HG03139 (cell line): ENCODE measurements at regions not wholly inside any gene's neighbourhood (a gene's known extent, or its start where the extent isn't known, plus 50 kb on each side); places are given as distances from the start of the nearest gene placed in this dataset.

Experiments used
- ATAC-seq: cut with Tn5 transposase; IDR thresholded peaks from one replicate; pipeline ENCODE4 v1.9.1; 2021; ENCODE audit not compliant: unreplicated experiment

DNA sequence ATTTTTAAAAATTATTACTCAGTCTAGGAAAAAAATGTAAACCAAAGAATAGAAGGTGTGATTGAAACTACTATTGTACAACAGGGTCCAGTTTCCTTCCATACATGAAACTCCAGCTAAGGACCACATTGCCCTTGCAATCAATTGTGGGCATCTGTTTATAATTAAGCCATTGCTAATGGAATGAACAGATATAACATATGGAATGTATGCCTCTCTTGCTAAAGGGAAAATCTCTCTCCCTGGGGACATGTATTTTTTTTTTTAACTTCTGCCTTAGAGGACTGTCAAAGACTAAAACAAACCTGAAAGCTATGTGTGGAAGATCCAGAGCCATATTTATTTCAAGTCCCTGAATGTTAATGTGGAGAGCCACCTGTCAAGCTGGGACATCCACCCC, 336.8 kb upstream of the MANEA start:
- no peak for ATAC-seq

DNA sequence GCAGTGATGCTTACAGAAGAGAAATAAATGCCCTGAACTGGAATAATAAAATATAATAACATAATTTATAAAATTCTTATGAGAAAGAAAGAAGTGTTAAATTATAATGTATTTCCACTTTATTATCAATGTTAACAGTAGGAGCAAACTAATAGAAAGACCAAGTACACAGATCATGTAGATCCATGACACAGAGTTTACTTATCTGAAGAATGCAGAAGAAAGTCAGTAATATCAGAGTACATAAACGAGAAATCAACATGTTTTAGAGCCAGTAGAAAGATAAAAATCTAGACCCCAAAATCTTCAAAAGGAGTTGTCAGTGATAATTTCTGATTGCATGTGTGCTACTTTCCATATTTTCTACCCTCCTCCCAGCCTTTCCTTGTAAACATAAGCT, 334.8 kb upstream of the MANEA start:
- no peak for ATAC-seq

DNA sequence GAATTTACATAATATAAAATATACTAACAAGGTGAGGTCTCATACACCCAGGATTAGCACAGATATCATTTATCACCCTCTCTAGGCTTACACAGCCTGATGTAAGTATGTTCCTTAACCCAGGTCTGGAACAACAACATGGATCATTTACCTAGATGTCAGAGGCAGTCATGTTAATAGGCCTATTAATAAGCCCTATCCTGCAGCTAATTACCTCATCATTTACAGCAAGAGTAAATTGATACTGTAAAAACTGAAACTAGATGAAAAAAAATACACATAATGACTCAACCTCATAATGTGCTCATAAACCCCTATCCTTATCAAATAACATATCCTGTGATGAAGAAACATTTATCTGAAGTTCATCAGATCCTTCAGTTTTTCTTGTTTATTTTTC, 334.3 kb upstream of the MANEA start:
- ATAC-seq = no peak

DNA sequence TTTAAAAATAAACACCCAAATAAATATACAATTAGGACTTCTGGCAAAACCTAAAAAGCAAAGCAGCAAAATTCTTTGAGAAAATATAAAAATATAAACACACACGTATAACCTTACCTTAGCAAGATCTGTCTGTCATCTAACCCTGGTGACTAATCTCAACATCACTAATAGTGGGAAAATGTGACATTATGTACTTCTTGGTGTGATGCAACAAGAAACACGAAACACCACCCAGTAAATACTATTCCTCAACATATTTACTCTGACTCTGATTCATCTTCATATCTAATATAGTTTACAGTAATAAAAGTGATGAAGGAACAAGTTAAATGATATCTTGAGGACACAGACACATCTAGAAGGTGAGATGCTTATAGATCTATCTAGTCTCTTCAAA, 332.6 kb upstream of the MANEA start:
- ATAC-seq = no peak

DNA sequence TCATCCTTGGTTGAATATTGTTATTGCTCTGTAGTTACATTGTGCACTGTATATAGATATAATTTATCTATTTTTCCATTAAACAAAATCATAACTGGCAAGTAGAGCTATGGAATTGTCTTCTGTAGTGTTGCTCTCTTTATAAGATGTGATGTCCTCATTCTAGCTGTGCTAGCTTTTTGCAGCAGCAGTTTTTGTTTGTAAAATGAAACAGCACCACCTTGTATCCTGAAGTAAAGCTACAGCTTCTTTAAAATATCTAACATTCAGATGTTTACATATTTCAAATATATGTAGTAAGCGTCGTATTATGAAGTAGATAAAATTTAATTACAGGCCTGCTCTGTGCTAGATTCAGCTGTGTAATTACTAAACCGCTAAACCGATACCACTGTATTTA, 328.8 kb upstream of the MANEA start:
- ATAC-seq = no peak

DNA sequence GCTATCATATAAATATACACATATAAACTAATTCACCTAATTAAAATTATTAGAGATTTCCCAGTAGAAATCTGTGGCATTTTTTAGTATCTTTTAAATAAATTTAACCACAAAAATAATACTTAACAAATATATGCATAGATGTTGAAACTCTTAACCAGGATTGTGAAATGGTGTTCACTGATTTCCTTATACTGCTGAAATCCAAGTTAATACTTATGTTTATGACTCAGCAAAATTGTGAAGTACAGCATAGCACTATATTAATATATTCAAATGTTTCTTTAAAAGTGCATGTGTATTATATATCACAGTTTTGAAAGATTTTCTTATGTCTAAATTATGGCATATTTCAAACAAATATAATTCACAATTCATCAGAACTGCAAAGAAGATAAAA, 328.2 kb upstream of the MANEA start:
- ATAC-seq = no peak

DNA sequence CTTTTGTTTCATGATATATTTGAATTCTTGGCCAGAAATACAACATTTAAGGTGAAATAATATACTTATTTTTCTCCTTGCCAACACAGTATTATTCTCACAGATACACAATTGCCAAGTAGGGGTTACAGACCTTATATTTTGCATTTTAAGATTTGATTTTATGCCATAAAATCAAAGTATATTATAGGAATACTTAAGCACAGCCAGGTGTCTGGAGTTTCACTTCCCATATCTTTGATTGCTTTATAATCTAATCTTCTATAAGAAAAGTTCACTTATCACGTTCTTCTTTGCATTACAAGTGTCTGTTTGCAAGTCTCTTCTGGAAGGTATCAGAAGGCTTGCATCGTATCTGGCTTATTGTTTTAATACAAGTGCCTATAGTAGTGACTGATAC, 327.7 kb upstream of the MANEA start:
- no peak for ATAC-seq

DNA sequence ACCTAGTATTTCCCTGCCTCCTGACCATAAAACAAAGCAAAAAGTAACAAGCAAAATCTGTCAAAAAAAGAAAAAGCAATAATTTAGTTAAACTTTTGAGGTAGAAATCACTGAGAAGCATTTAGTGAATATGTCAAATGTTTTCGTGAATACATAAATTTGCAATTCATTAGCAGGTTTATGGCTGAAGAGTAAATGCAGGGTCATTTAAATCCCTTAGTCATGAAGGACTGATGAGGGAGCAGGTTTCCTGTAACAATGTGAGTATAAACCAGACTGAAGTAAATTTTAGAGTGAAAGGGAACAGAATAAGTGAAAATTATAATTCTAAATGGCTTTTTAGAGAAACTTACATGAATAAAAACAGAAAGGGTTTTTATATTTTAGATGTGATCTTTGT, 313.5 kb upstream of the MANEA start:
- no peak for ATAC-seq

DNA sequence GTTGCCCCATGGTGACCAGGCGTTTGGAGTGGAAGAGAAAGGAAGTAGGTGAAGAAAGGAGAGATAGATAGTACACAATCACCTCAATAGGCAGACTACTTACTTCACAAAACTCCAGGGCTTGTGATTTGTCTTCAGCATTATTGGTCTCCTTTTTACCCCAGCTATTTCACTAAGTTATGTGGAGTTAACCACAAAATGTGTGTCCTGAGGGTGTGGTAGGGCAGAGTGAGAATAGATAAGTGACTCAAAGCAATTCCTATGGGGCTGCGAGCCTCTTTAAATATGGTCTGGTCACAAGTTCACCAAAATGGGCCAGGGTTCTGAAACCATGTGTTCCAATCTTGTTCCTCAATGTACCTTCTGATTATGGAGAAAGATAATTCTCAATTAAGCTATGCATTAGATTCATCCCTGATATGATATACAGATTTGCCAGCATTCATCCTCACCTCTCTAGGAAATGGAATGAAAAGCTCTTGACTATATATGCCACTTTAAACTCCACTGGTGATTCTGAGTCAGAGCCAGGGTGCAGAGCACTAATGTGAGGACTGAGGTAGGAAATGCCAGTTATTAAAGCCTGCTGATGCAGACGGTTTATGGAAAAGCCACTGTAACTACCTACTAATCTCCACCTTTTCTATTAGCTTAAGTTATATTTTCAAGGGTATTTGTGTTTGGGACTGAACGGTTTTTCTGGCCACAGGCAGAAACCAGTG, 310.6 kb upstream of the MANEA start:
- no peak for ATAC-seq

DNA sequence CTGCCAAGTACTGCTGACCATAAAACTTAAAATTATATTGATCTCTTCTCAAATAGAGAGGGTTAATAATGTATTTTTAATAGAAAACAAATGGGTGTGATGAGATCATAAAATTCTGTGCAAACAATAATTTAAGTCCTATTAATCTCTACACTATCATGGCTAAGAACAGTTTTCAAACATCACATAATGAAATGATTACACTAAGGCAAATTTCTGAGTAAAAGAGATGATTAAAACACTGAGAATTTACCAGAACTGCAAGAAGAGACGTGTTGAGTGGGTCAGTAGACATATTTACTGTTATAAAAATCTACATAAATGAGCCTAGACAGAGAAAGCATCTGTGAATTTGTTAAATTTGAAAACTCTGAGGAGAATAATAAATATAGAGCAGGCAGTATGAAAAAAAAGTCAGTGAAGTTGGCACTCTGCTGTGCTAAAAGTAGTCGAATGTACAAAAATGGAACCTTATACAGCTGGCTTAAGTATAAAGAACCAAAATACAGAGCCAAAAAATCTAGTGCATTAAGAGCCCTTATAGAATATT, 302.6 kb upstream of the MANEA start:
- no peak for ATAC-seq

DNA sequence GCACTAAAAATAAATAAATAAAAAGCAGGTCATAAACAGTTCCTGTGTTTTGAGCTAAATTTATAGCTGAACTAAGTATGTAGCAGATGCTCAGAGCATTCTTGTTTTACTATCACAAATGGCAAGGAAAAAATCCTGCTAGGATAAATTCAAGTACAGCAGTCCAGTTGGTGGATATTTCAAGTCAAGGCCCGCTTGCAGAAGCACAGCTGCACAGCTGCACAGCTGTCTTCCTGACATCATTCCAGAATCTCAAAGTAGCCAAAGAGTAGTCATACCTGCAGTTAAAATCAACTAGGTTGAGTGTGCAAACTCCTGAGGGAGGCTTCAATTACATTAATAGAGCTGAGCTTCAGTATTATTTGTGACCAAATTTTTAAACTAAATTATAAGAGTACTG, 297.7 kb upstream of the MANEA start:
- ATAC-seq = no peak

DNA sequence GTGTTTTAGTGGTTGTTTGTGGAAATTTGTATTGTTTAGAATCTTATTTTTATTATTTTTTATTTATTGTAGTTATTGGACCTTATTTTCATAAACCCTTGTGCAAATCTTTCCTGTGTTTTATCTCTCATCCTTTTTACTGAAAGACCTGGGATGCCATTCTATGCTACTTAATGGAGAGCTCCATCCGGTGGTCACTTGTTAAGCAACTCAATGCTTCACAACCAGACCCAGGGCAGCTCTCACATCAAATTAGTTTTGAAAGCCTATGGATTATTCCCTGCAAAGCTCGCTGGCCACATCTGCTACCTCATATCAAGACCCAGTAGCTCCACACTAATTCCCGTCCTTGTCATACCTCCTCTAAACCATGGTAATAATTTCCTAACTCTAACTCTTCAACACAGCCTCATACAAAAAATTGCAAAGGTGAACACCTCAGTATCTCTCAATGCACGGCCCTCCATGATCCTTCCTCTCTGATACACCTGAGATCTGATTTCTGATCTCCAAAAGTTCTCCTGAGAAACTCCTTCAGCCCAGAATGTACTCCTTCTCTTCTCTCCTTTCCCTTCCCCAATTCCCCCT, 296.6 kb upstream of the MANEA start:
- no peak for ATAC-seq

DNA sequence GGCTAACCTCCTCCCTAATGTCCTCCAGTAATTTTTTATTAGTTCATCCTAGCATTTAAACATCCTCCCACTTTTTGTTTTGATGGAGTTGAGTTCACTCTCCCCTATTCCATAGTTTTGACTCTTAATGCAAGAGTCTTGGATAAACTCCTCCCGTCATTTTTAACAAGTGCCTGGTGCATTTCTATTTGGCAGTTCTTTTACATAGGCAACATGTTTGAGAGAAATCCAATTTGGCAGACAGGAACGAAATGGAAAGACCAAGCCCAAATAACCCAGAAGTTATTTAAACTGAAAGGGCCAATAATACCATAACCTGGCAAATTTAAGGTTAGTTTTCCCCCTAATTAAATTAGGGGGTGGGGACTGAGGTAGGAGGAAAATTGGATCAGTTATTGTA, 291.5 kb upstream of the MANEA start:
- no peak for ATAC-seq

DNA sequence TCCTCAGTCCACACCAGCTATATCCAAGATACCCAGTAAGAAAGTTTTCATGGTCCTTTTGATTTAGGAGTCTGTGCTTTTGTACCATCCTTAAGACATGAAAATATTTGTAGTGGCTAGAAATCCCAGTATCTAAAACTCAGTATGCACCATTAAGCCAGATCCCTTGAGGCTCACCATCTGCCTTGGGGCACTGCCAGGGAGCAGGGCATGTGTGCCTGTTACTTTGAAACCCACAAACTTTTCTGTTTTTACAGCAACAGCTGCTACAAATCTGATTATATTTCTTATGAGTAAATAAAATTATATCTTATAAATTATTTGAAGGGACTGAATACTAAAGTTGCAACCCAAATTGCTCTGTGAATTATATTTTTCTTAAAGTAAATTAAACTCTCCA, 290.5 kb upstream of the MANEA start:
- ATAC-seq = no peak

DNA sequence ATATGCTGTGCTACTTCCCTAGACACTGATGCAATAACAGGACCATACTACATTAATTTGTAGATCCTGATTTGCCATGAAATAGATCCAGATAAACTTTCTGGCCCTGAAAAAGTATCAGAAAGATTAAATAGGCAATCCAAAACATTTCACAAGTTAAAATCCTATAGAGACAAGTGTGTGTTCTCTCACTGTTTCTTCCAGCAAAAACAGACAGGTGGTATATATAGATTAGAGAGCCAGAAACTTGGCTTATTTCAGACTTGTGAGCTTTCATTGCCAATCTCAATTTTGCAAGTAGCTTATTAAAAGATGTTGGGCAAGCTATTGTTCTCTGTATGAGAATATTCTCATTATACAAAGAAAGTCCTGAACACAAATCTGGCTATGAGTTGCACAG, 289.1 kb upstream of the MANEA start:
- no peak for ATAC-seq

DNA sequence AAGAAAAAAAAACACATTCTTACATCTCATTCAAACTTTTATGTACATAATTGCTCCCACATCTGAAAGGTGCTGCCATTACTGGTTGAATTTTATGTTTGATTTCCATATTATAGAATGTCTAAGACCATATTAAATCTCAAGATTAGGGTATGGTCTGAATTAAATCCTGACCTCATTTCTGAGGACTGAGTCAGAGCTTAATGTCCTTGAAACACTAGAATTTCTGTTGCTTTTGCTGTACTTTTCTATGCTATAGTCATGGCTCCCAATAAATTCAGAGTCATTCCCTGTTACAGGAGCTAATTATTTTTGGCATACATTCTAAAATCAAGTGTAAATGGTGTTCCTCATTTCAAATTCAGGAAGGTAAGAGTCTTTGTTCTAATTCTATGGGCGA, 285.3 kb upstream of the MANEA start:
- no peak for ATAC-seq

DNA sequence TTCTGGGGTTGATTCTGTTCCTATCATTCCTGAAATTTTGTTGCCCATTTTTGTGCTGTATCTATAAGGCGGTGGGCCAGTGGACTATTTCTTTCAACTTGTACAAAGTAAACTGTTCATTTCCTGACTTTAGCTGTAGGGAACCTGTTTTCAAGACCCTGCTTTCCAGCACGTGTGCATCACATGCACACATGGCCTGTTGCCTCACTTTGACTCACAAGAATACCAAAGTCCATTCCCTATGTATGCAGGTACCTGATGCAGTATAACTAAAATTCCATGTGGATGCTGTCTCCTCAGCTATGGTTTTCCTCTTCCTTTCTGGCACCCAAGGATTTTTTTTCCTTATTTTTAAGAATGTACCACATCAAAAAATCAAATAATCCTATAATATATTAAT, 284.1 kb upstream of the MANEA start:
- no peak for ATAC-seq

DNA sequence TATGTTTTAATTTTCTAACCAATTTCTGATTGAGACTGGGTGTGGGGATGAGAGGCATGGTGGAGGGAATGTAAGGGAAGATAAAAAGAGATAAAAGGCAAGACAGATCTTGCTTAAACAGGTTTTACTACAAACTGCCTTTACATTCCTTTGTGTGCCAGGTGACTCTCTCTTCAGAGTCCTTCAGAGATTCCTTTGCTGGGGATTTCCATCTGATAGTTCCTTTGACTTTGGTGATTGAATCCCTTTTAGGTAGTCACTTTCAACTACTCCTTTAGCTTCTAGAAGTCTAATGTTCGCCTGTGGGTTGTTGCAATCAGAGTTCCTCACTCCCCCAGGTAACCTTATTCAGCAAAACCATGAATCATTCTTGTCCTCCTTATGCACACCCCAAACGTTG, 283.3 kb upstream of the MANEA start:
- no peak for ATAC-seq

DNA sequence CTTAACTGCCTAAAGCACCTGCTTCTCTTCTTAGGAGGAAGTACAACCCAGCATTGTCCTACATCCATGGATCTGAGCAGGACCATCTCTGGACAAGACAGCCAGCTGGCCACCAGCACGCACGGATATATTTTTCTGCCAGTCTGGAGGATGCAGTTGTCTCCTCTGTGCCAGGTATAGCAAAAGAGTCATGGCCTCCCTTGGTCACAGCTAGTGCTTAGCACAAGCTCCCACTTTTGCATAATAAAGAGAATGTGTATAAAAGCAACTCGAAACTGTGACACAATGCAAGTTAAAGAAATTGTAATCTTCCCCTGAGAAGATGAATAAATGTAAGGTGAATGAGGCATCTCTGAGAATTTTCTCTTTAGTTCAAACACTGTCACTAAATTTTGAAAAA, 267.8 kb upstream of the MANEA start:
- ATAC-seq = no peak

DNA sequence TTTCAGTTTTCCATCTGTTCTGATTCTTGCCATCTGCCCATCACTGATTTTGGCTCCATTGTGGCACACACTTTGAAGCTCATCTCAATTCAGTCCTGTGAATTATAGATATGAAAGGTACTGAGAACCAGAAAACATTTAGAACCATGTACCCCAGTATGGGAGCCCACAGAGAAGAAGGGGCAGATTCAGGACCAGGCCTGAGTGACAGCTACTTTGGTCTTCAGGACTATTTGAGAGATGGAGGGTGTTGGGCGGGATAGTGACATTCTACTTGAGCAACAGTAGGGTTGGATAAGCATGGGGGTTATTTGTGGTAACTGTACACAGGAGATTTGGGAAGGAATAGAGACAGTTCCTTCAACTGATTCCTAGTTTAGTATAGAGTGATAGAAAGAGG, 259.2 kb upstream of the MANEA start:
- ATAC-seq = no peak

DNA sequence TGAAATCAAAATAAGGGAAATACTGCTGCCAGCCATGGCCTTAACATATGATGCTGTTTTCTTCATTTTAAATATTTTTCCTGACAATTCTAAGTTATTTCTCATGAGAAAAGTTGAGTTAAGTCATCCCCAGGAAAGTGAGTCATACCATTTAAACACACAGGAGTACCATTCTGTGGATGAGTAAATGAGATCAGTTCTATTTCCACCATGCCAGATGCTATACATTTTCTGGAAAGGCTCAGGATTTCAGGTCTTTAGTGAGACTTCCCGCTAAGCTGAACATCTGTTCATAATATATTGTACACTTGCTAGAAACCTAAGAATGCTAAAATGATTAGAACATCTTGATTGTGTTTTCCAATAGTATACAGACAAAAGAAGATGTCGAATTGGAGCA, 256.2 kb upstream of the MANEA start:
- ATAC-seq = no peak

DNA sequence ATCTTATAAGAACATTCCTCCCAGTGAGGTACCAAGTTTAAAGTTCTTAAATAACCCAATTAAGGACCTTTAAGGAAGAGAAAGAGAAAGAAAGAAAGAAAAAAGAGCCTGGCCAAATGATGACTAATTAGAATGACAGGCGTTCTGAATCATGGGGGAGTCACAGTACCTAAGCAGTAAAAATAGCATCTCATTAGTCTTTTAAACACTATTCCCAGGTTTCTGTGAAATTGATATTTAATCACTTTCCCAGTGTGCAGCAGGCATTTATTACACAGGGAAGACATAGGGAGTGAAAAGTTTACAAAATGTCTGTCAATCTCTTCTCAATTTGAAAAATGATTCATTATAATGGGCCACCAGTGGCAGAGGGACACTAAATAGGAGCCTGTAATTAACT, 251.4 kb upstream of the MANEA start:
- no peak for ATAC-seq

DNA sequence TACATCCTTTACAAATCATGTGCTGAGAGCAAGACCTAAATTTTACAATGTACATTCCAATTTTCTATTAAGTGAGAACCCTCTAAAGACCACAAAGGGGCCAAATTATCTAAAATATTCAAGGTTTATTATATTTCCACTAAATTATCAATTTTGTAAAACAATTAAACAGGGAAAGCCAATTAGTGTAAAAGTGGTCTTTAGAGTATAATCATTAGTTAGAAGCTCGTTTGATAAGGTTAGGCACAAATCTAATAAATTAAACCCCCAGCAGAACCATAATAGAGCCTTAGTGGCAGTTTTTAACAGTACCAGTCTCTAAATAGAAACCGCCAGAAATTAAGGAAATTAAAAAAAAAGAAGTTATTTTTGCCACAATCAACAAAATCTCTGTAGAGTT, 249.1 kb upstream of the MANEA start:
- no peak for ATAC-seq
